ENCODE measurements at regions not wholly inside any gene's neighbourhood (a gene's known extent, or its start where the extent isn't known, plus 50 kb on each side); places are given as distances from the start of the nearest gene placed in this dataset.
"Not testable (repeated sequence)": the region's sequence is repeated elsewhere in the genome, so short reads cannot be mapped to it uniquely, and the experiment has no call there.

DNA sequence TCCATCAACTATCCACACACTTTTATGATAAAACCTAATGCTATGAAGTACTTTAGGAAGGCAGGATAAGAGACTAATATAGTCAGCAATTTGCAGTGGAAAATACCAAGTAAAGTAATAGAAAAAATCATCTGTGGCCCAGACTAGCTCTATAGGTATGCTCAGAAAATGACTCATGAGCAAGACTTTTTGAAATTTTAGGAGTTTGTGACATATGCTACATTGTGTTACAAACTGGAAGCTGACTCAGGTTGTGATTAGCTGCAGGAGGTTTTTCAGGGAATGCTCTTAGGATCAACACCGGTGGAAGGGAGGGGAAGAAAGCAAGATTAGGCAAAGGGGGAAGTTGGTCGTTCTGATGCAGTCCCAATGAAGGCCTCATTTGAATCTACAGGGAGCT is 56.1 kb downstream of the FEZF1 start:
- H3K36me3 ChIP-seq, result no peaks in the 10 kb centered on the region
- H3K4me1 ChIP-seq, result no peaks in the 10 kb centered on the region
- no peaks in the 10 kb centered on the region for H3K9me3 ChIP-seq (replicated peaks)
- no peak for DNase-seq
- no peak overlapping the region for H3K27ac ChIP-seq
- no peak overlapping the region for H3K4me3 ChIP-seq
- no peaks in the 10 kb centered on the region for H3K27me3 ChIP-seq

DNA sequence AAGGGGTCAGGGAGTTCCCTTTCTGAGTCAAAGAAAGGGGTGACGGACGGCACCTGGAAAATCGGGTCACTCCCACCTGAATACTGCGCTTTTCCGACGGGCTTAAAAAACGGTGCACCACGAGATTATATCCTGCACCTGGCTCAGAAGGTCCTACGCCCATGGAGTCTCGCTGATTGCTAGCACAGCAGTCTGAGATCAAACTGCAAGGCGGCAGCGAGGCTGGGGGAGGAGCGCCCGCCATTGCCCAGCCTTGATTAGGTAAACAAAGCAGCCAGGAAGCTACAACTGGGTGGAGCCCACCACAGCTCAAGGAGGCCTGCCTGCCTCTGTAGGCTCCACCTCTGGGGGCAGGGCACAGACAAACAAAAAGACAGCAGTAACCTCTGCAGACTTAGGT is 65.8 kb downstream of the FEZF1 start:
- H3K4me1 ChIP-seq; H3K9me3 ChIP-seq (replicated peaks); H3K27ac ChIP-seq; H3K27me3 ChIP-seq; DNase-seq; H3K36me3 ChIP-seq: not testable (repeated sequence)
- H3K4me3 ChIP-seq, result peak overlapping the region; percentile 26

DNA sequence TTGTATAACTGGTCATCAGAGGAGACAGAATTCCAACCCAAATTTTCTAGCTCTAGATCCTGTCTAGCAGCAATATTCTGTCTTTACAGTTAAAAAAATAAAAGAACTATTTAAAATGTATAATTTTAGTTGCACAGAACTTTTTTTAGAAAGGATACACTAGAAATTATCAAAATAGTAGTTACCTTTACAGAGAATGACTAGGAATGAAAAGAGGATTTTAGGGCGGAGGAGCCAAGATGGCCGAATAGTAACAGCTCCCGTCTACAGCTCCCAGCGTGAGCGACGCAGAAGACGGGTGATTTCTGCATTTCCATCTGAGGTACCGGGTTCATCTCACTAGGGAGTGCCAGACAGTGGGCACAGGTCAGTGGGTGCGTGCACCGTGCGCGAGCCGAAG is 66.3 kb downstream of the FEZF1 start:
- H3K4me1 ChIP-seq; H3K27ac ChIP-seq; H3K9me3 ChIP-seq (replicated peaks); H3K27me3 ChIP-seq; DNase-seq; H3K36me3 ChIP-seq: not testable (repeated sequence)
- peak overlapping the region; percentile 26 for H3K4me3 ChIP-seq

DNA sequence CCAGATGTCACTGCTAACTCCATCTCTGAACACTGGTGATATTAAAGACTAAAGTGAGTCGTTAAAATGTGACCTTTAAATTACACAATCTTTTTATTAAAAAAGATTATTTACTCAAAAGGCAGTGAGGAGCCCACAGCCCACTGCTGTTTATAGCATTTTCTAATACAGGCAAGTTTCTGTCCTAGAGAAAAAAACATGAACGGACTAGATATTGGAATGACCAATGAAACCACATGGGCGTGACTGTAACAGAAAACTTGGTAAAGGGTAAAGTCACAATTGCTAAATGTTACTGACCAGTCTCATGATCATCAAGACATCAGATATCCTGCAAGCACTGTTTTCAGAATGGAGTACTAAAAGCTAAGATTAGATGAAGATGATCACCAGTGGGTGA is 78.7 kb downstream of the FEZF1 start:
- DNase-seq, result no peak
- no peak overlapping the region for H3K4me3 ChIP-seq
- H3K27ac ChIP-seq, result no peak overlapping the region
- no peaks in the 10 kb centered on the region for H3K4me1 ChIP-seq
- no peaks in the 10 kb centered on the region for H3K36me3 ChIP-seq
- H3K27me3 ChIP-seq, result no peaks in the 10 kb centered on the region
- no peaks in the 10 kb centered on the region for H3K9me3 ChIP-seq (replicated peaks)

DNA sequence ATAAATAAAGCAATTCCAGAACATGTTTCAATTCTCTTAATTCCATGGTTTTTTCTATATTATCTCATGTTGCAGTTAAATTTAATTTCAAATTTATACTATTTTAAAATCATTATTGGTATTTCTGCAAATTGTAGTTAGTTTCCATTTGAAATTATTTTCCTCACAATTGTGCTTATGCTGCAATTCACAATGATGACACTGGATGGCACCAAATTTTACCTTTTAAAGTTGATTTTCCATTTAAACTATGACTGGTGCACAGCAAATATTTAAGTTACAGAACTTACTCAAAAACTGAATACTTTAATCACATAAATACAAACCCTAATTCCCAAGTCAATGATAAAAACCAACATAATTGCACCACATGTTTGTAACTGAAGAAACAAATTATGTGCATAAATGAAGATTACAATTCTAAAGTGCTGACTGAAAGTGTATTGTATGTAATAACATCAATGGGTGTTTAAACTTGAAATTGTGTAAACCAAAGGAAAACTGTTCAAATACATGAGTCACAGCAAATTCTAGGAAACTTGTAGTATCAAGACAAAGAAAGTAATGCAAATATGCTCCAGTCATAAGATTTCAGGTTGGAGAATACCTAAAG is 75.3 kb upstream of the AASS start:
- Histone ChIP-seq H3K4me1 (no peaks in the 10 kb centered on the region), H3K36me3 (no peaks in the 10 kb centered on the region), H3K9me3 (replicated peaks) (no peaks in the 10 kb centered on the region), H3K27ac (no peak overlapping the region), H3K4me3 (no peak overlapping the region), H3K27me3 (no peaks in the 10 kb centered on the region)
- DNase-seq, result peak in 1 of 2 experiments; percentile 39

DNA sequence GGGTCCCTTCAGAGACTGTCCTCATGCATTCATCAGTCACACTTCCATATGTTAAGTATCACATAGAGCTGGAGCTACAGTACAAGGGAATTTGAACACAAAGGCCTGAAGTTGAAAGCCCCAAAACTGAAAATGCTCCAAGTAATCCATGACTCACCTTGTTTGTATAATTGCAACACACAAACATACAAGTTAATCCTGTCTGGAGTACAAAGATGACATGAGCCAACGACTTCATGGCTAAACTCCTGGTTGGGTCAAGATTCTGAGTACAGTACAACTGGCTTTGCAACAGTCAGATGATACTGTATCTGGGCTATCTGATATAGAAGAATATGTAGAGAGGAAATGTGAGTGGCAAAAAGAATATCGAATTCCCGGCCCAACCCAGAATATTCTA is 73.1 kb upstream of the AASS start:
- no peak overlapping the region for H3K27ac ChIP-seq

DNA sequence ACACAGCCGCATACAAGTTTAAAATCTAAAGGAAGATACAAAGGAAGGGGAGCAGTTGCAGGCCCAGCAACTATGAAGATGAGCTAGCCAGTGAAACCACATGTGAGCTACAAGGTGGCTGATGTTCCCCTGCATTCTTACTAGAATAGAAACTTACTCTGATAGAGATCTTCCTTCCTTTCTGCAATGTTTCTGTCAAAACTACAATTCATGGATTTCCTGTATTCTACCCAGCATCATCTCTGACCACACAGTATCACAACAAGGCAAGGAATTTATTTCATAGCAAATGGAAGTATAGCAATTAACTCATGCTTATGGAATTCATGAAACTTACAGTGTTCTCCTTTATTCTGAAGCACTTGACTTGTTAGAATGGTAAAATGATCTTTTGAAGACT is 68.7 kb upstream of the AASS start:
- Histone ChIP-seq H3K4me3 (no peak overlapping the region), H3K9me3 (replicated peaks) (no peaks in the 10 kb centered on the region), H3K27ac (no peak overlapping the region), H3K36me3 (no peaks in the 10 kb centered on the region), H3K27me3 (no peaks in the 10 kb centered on the region), H3K4me1 (no peaks in the 10 kb centered on the region)
- DNase-seq, result no peak

More for the DNA sequence above, 73.1 kb upstream of the AASS start:
- Histone ChIP-seq H3K27me3 (no peaks in the 10 kb centered on the region), H3K9me3 (replicated peaks) (no peaks in the 10 kb centered on the region), H3K4me1 (no peaks in the 10 kb centered on the region), H3K4me3 (no peak overlapping the region), H3K36me3 (no peaks in the 10 kb centered on the region)
- no peak for DNase-seq

DNA sequence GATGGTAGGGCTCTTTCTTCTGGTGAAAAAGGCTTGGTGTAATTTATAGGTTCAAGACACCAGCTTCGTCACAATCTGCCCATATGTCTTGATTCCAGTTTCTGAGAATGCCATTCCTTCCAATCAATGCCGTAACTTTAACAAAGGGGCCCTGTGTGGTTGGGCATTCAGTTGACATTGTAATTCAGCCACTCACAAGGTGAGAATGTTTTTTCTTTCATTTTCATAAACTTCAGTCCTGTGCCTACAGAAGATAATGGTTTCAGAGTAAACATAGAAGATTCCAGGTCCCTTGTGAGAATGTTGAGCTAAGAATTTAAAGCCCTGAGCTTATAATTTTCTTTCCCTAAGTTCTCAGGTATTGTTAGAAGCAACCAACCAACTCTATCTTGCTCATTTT is 67.3 kb upstream of the AASS start:
- Histone ChIP-seq H3K27ac (no peak overlapping the region), H3K9me3 (replicated peaks) (no peaks in the 10 kb centered on the region), H3K36me3 (no peaks in the 10 kb centered on the region), H3K4me1 (no peaks in the 10 kb centered on the region), H3K27me3 (no peaks in the 10 kb centered on the region), H3K4me3 (no peak overlapping the region)
- no peak for DNase-seq

DNA sequence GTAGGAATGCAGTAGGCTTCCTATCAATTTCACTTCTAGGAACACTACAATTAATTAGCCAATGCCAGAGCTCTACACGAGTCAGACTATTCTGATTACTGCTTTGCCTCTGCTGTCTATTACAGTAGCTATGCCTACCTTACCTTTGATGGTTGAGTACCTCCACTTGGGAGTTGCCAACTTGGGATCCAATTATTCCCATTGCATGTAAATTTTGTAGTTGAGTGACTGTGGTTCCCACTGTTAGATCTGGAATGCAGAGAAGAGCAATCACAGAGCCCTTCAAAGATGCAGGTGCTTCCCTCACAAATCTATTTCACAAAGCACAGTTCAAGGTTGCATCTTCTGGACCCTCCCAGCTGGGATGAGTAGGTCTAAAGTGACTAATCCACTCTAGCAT is 62.9 kb upstream of the AASS start:
- H3K27me3 ChIP-seq, result no peaks in the 10 kb centered on the region
- no peaks in the 10 kb centered on the region for H3K4me1 ChIP-seq
- no peak overlapping the region for H3K27ac ChIP-seq
- no peak overlapping the region for H3K4me3 ChIP-seq
- H3K9me3 ChIP-seq (replicated peaks), result no peaks in the 10 kb centered on the region
- no peaks in the 10 kb centered on the region for H3K36me3 ChIP-seq
- DNase-seq, result no peak

DNA sequence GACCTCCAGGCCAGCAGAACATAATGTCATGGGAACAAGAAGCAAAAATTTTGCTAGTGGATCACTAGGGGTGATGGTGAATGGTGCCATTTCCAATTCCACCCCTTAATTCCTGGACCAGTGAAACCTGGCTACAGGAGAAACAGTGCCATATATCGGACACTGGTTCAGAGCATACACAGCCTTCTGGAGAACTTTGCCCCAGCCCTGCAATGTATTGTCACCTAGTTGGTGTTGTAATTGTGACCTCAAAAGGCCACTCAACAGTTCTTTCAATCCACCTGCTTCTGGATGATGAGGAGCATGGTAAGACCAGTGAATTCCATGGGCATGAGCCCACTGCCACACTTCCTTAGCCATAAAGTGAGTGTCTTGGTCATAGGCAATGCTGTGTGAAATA is 59.8 kb upstream of the AASS start:
- DNase-seq, result no peak
- 0 out of 2 replicates have a peak, but pooled peaks cover 2% of the 10 kb centered on the region for H3K27me3 ChIP-seq
- no peaks in the 10 kb centered on the region for H3K9me3 ChIP-seq (replicated peaks)
- H3K4me3 ChIP-seq, result no peak overlapping the region
- H3K4me1 ChIP-seq, result no peaks in the 10 kb centered on the region
- no peaks in the 10 kb centered on the region for H3K36me3 ChIP-seq
- H3K27ac ChIP-seq, result no peak overlapping the region

DNA sequence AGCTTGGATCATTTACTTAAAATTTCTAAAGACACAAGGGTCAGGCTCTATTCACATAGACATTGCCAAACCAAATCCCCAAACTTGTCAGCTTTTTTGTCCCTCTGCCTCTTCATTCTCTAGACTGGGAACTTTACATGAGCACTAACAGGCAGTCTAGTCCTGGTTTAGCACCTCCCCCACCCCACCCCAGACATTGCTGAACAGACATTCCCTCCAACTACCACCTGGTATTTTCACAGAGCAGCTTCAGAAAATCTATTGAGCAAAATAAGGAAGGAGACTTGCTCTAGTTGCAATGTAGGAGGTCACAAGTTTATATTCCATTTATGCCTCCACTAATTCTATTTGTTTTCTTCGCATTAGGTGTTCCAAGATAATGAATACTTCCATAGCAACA is 56.8 kb upstream of the AASS start:
- H3K9me3 ChIP-seq (replicated peaks), result no peaks in the 10 kb centered on the region
- no peak overlapping the region for H3K4me3 ChIP-seq
- H3K27ac ChIP-seq, result no peak overlapping the region
- DNase-seq, result no peak
- no peaks in the 10 kb centered on the region for H3K36me3 ChIP-seq
- no peaks in the 10 kb centered on the region for H3K4me1 ChIP-seq
- H3K27me3 ChIP-seq, result 0 out of 2 replicates have a peak, but pooled peaks cover 2% of the 10 kb centered on the region

DNA sequence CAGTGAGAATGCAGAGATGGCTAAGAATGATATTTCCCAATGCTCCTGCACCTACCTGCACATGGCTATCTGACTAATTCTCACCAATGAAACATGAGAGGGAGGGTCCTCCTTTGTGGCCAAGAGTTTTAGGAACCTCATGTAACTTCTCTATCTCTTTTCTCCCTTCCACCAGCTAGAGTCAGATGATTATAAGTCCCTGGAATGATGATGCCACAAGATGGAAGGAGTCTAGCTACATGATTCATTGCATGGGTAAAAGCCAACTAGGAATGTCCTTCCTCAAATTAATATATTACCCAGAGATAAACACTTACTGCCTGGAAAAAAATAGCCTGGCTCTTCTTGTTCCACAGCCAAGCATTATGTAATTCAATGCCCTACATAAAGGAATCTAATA is 55.1 kb upstream of the AASS start:
- no peak overlapping the region for H3K4me3 ChIP-seq
- H3K36me3 ChIP-seq, result no peaks in the 10 kb centered on the region
- no peak for DNase-seq
- H3K27me3 ChIP-seq, result 0 out of 2 replicates have a peak, but pooled peaks cover 2% of the 10 kb centered on the region
- no peaks in the 10 kb centered on the region for H3K4me1 ChIP-seq
- H3K9me3 ChIP-seq (replicated peaks), result no peaks in the 10 kb centered on the region
- H3K27ac ChIP-seq, result no peak overlapping the region

DNA sequence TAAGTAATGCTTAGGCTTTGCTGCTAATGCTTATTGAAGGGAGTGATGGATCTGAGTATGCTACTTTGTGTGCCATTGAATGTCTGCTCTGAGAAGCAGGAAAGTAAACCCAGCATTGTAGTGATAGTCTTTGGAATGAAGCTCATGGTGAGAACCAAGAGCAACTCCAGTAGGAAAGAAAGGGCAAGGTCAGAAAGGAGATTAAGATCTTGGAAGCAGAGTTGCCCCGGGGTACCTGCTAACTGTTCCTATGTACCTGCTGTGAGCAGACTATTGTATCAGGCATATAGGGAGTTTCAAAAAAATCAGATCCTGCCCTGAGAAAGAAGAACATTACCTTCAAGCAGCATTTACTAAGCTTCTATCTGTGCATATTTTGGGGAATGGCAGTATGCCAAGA is 54.5 kb upstream of the AASS start:
- H3K4me1 ChIP-seq, result no peaks in the 10 kb centered on the region

More for the DNA sequence above, 54.5 kb upstream of the AASS start:
- Histone ChIP-seq H3K36me3 (no peaks in the 10 kb centered on the region), H3K9me3 (replicated peaks) (no peaks in the 10 kb centered on the region), H3K4me3 (no peak overlapping the region), H3K27me3 (0 out of 2 replicates have a peak, but pooled peaks cover 2% of the 10 kb centered on the region), H3K27ac (no peak overlapping the region)
- DNase-seq, result no peak

Measured in SJCRH30 (cell line).